GM13976 (cell line): ENCODE measurements at regions not wholly inside any gene's neighbourhood (a gene's known extent, or its start where the extent isn't known, plus 50 kb on each side); places are given as distances from the start of the nearest gene placed in this dataset.

ENCODE experiments used
- DNase-seq: peaks from one replicate; pipeline ENCODE4 v3.0.0; 2012; ENCODE audit warnings: low spot score
- in situ Hi-C: fragments of 300-500 bp; cut with MboI; formaldehyde crosslinking; loops from one replicate; pipeline ENCODE4 v1.12.0; 2022; ENCODE audit warnings: low sequenced_read_pairs, mixed read lengths, inconsistent platforms; ENCODE audit not compliant: unreplicated experiment
- TF ChIP-seq, protein P1 (sequence below): IDR thresholded peaks from 2 replicates; pipeline ENCODE4 v1.5.1; 2012; ENCODE audit warnings: borderline replicate concordance, mild to moderate bottlenecking; ENCODE audit not compliant: insufficient read depth; ENCODE audit errors: extremely low read depth, missing control alignments, control extremely low read depth

DNA sequence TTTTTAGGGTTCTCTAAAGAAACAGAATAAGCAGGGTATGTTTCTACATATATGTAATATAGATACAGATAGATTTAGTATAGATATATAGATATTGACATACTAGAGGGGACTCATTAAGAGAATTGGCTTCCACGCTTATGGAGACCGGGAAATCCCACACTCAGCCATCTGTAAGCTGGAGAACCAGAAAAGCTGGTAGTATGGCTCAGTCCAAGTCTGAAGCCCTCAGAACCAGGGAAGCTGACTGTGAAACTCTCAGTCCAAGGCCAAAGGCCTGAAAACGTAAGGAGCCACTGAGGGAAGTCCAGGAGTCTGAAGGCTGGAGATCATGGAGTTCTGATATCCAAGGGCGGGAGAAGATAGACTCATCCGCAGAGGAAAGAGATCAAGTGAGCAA lies 441.3 kb upstream of the CDH20 start:
- DNase-seq = no peak
- in situ Hi-C loops = no loop called here
- TF ChIP-seq, protein P1, sequence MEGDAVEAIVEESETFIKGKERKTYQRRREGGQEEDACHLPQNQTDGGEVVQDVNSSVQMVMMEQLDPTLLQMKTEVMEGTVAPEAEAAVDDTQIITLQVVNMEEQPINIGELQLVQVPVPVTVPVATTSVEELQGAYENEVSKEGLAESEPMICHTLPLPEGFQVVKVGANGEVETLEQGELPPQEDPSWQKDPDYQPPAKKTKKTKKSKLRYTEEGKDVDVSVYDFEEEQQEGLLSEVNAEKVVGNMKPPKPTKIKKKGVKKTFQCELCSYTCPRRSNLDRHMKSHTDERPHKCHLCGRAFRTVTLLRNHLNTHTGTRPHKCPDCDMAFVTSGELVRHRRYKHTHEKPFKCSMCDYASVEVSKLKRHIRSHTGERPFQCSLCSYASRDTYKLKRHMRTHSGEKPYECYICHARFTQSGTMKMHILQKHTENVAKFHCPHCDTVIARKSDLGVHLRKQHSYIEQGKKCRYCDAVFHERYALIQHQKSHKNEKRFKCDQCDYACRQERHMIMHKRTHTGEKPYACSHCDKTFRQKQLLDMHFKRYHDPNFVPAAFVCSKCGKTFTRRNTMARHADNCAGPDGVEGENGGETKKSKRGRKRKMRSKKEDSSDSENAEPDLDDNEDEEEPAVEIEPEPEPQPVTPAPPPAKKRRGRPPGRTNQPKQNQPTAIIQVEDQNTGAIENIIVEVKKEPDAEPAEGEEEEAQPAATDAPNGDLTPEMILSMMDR = no peak

DNA sequence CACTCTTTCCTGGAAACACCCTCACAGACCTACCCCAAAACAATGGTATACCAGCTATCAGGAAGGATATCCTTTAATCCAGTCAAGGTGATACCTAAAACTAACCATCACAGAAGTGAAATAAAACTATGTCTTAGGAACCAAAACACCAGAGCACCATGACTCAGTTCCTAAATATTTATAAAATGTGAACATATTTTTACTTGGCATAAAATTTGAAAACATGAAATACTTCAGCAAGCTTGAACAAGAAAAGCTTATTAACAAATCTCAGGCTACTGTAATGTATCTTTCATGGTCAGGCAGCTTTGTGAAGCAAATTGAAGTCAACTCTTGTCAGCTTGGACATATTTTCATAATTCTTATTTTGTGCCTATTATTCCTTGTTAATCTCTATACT lies 440.8 kb upstream of the CDH20 start:
- in situ Hi-C loops = no loop called here
- TF ChIP-seq, protein P1 = no peak
- no peak for DNase-seq

DNA sequence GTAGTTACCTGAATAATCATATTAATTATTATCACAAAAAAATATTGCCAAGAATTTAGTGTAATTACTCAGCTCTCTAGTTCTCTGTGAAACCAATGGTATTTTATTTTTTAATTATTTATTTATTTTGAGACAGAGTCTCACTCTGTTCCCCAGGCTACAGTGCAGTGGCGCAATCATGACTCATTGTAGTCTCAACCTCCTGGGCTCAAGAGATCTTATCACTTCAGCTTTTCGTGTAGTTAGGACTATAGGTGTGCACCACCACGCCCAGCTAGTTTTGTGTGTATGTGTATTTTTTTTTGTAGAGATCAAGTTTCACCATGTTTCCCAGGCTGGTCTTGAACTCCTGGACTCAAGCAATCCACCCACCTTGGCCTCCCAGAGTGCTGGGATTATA lies 440.4 kb upstream of the CDH20 start:
- in situ Hi-C loops = no loop called here
- no peak for DNase-seq
- TF ChIP-seq, protein P1 = no peak

DNA sequence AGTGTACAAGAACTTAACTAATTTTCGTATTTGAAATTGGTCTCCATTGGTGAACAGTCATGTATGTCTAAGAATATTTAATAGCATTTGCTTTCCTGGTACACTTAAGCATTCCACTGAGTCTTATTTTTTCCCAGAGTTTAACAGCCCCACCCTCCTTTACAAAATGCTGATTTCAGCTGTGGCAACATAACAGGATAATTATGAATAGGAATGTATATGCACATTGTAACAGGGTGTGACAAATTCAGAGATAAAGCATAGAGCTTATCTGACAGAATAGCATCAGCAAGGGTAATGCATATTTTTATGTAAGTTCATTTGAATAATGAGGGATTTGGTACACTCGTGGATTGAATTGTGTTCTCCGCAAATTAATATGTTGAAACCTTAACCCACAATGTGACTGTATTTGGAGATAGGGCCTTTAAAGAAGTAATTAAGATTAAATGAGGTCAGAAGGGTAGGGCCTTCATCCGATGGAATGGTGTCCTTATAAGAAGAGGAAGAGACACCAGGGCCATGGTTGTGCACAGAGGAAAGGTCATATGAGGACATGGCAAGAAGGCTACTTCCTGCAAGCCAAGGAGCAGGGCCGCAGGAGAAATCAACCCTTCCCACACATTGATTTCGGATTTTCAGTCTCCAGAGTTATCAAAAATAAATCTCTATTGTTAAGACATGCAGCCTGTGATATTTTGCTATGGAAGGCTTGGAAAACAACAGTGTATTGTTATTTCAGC lies 439.7 kb upstream of the CDH20 start:
- in situ Hi-C loops = no loop called here
- no peak for DNase-seq
- TF ChIP-seq, protein P1 = no peak

DNA sequence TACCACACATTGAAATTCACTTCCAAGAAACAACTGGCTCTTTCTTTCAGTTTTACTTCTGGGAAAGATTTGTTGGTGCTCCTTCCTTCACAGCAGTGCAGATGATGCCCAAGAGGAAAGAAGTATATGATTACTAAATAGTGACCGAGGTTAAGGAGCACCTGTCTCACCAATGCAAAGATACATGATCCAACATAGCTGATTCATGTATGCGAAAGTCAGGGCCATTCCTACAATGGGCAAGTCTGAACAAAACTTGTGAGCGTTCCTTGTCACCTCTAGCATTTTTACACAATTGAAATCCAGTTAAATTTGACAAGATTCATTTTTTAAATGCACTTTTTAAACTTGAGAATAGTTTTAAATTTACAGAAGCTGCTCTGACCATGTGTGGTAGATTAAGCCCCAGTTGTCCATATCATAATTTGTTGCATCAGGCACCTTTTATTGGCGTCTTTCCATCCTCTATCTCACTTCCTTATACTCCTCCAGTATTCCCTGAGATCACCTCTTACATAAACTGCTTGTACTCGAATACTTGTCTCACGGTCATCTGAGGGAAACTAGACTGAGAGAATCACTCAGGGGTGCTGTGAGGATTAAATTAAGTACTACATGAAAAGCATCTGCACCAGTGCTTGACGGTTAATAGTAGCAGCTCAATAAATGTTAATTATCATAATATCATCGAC lies 438.8 kb upstream of the CDH20 start:
- no peak for DNase-seq
- in situ Hi-C loops = no loop called here
- TF ChIP-seq, protein P1 = no peak

DNA sequence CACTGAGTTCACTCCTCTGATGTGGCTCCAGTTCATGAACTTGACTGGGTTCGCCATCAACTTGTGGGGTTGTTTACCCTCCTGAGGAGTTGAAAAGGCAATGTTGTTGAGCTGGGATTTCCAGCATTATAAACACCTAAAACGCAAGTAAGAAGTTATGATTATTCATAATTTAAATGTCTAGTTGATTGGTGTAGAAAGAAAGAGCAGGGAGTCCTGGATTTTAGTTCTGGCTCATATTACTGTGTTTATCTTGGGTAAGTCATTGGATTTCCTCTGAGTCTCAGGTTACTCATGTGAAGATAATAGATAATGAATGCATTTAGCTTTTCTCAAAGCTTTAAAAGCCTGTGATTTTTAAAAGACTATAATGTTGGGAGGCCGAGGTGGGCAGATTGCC lies 438.0 kb upstream of the CDH20 start:
- in situ Hi-C loops = no loop called here
- TF ChIP-seq, protein P1 = no peak
- no peak for DNase-seq
